Endothelial cell of umbilical vein (primary cell): ENCODE measurements at regions not wholly inside any gene's neighbourhood (a gene's known extent, or its start where the extent isn't known, plus 50 kb on each side); places are given as distances from the start of the nearest gene placed in this dataset.

Source experiments
- EZH2 ChIP-seq: IDR thresholded peaks from 2 replicates; pipeline ENCODE4 v1.6.1; 2012; ENCODE audit warnings: borderline replicate concordance, low read depth, mild to moderate bottlenecking, moderate library complexity, low read length, inconsistent platforms; ENCODE audit not compliant: severe bottlenecking
- GATA2 ChIP-seq: IDR thresholded peaks from 2 replicates; pipeline ENCODE4 v1.7.0; 2011; ENCODE audit warnings: low read depth, mild to moderate bottlenecking, moderate library complexity, mixed read lengths, low read length; ENCODE audit not compliant: insufficient read length, insufficient read depth
- MYC ChIP-seq: IDR thresholded peaks from one replicate; pipeline ENCODE4 v1.6.1; 2011; ENCODE audit warnings: mild to moderate bottlenecking, low read depth, low read length
- POLR2A ChIP-seq: IDR thresholded peaks from 2 replicates; pipeline ENCODE4 v1.6.1; 2012; ENCODE audit warnings: low read depth, mild to moderate bottlenecking, control low read depth, low read length
- TF ChIP-seq, protein P1 (sequence below), 2 donors: IDR thresholded peaks; 1 replicate in 1 of 2; 2 replicates in 1 of 2; pipeline ENCODE4 v1.5.1; 2011; ENCODE audit warnings: low read length in 2 of 2, mild to moderate bottlenecking in 2 of 2, moderate library complexity in 2 of 2, control low read depth in 1 of 2, inconsistent platforms in 1 of 2, low read depth in 1 of 2; ENCODE audit not compliant: insufficient read depth in 1 of 2; ENCODE audit errors: extremely low read depth in 1 of 2
- TF ChIP-seq, protein P2 (sequence below): IDR thresholded peaks from 2 replicates; pipeline ENCODE4 v1.6.1; 2011; ENCODE audit not compliant: insufficient read depth, insufficient read length

DNA sequence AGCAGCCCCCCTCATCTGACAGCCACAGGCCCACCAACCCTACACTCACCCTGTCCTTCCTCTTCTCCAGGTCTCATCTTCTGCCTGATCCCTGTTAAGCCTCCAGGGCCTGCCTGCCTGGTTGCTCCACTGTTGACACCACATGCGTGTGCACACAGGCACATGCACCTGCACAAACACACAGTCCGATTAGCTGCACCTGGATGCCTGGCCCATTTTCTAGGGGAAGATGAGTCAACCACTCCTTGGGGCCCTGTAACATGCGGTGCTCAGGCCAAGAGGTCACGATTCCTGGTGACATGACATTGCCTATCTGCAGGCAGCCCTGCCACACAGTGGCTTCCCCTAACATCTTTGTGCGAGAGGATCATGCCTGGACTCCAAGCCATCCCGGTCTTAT lies 498.4 kb downstream of the BCOR start:
- TF ChIP-seq, protein P1, sequence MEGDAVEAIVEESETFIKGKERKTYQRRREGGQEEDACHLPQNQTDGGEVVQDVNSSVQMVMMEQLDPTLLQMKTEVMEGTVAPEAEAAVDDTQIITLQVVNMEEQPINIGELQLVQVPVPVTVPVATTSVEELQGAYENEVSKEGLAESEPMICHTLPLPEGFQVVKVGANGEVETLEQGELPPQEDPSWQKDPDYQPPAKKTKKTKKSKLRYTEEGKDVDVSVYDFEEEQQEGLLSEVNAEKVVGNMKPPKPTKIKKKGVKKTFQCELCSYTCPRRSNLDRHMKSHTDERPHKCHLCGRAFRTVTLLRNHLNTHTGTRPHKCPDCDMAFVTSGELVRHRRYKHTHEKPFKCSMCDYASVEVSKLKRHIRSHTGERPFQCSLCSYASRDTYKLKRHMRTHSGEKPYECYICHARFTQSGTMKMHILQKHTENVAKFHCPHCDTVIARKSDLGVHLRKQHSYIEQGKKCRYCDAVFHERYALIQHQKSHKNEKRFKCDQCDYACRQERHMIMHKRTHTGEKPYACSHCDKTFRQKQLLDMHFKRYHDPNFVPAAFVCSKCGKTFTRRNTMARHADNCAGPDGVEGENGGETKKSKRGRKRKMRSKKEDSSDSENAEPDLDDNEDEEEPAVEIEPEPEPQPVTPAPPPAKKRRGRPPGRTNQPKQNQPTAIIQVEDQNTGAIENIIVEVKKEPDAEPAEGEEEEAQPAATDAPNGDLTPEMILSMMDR (IDR thresholded peaks at IDR 0.05; ENCODE audit: extremely low read depth in 1 of 2, insufficient read depth in 1 of 2, low read depth in 1 of 2, low read length in 2 of 2): no peak
- TF ChIP-seq POLR2A (no peak), MYC (no peak), GATA2 (no peak), EZH2 (no peak)
- TF ChIP-seq, protein P2, sequence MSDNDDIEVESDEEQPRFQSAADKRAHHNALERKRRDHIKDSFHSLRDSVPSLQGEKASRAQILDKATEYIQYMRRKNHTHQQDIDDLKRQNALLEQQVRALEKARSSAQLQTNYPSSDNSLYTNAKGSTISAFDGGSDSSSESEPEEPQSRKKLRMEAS: no peak
